ENCODE measurements at regions not wholly inside any gene's neighbourhood (a gene's known extent, or its start where the extent isn't known, plus 50 kb on each side); places are given as distances from the start of the nearest gene placed in this dataset.

- no peak for DNase-seq (ENCODE audit: low spot score)
- TF ChIP-seq CTCF (IDR thresholded peaks at IDR 0.05; ENCODE audit: extremely low read depth, missing control alignments), result no peak
Observed at GRCh38 chr7:26439521-26440232, 148.0 kb downstream of the SNX10 start.

- no peak for DNase-seq (ENCODE audit: low spot score)
- no peak for TF ChIP-seq CTCF (IDR thresholded peaks at IDR 0.05; ENCODE audit: extremely low read depth, missing control alignments)
Observed at GRCh38 chr7:26440233-26441001, 148.8 kb downstream of the SNX10 start.

GRCh38 chr7:26441002-26441521, 149.4 kb downstream of the SNX10 start:
- no peak for DNase-seq (ENCODE audit: low spot score)
- no peak for TF ChIP-seq CTCF (IDR thresholded peaks at IDR 0.05; ENCODE audit: extremely low read depth, missing control alignments)

GRCh38 chr7:26441611-26442277, 150.1 kb downstream of the SNX10 start:
- TF ChIP-seq CTCF (IDR thresholded peaks at IDR 0.05; ENCODE audit: extremely low read depth, missing control alignments), result no peak
- DNase-seq (ENCODE audit: low spot score), result no peak

GRCh38 chr7:26443006-26443405, 151.3 kb downstream of the SNX10 start:
- no peak for TF ChIP-seq CTCF (IDR thresholded peaks at IDR 0.05; ENCODE audit: extremely low read depth, missing control alignments)

GRCh38 chr7:26443751-26444150, 152.1 kb downstream of the SNX10 start:
- no peak for DNase-seq (ENCODE audit: low spot score)

More at GRCh38 chr7:26443006-26443405, 151.3 kb downstream of the SNX10 start:
- no peak for DNase-seq (ENCODE audit: low spot score)

More at GRCh38 chr7:26443751-26444150, 152.1 kb downstream of the SNX10 start:
- TF ChIP-seq CTCF (IDR thresholded peaks at IDR 0.05; ENCODE audit: extremely low read depth, missing control alignments), result no peak
